Transverse colon (tissue), 4 donors: ENCODE measurements at regions not wholly inside any gene's neighbourhood (a gene's known extent, or its start where the extent isn't known, plus 50 kb on each side); places are given as distances from the start of the nearest gene placed in this dataset.

ENCODE experiments used
- DNase-seq: peaks from one replicate; pipeline ENCODE4 v3.0.0-alpha.2; 2019
- H3K27ac ChIP-seq, 4 donors: fragments of 200-600 bp; sonication (generic); 2 replicates each; pipeline ENCODE4 v1.5.1; 2016 to 2018; ENCODE audit warnings: inconsistent platforms in 4 of 4
- H3K27me3 ChIP-seq: fragments of 200-600 bp; sonication (generic); 2 replicates; pipeline ENCODE4 v1.5.1; 2017; ENCODE audit warnings: inconsistent platforms
- H3K36me3 ChIP-seq, 4 donors: fragments of 200-600 bp; sonication (generic); 2 replicates each; pipeline ENCODE4 v1.5.1; 2017 to 2019; ENCODE audit warnings: inconsistent platforms in 4 of 4
- H3K4me1 ChIP-seq, 4 donors: fragments of 200-600 bp; sonication (generic); 2 replicates each; pipeline ENCODE4 v1.5.1; 2017 to 2020; ENCODE audit warnings: inconsistent platforms in 4 of 4
- H3K4me3 ChIP-seq, 4 donors: fragments of 200-600 bp; sonication (generic); 1 replicate in 1 of 4; 2 replicates in 3 of 4; pipeline versions ENCODE4 v1.5.1 to v1.6.1; 2017 to 2019; ENCODE audit warnings: inconsistent platforms in 4 of 4
- H3K9me3 ChIP-seq, 2 donors: fragments of 200-600 bp; sonication (generic); 2 replicates each; pipeline ENCODE4 v1.5.1; 2017 to 2019; ENCODE audit warnings: inconsistent platforms in 2 of 2
- CTCF ChIP-seq, 5 experiments: fragments of 200-600 bp in 3 of 5; fragments of 450-650 bp in 2 of 5; sonication (generic) in 3 of 5; IDR thresholded peaks; 1 replicate in 2 of 5; 2 replicates in 3 of 5; pipeline ENCODE4 v1.5.1; 2016 to 2017; ENCODE audit warnings: antibody characterized with exemption in 5 of 5, inconsistent platforms in 3 of 5, mild to moderate bottlenecking in 2 of 5, moderate library complexity in 1 of 5
- EP300 ChIP-seq: sonication (generic); formaldehyde crosslinking; IDR thresholded peaks from one replicate; pipeline ENCODE4 v1.6.1; 2017; ENCODE audit warnings: antibody characterized with exemption, low read depth
- POLR2A ChIP-seq: fragments of 450-650 bp; IDR thresholded peaks from one replicate; pipeline ENCODE4 v1.6.1; 2016; ENCODE audit warnings: antibody characterized with exemption, mild to moderate bottlenecking, moderate library complexity
- POLR2AphosphoS5 ChIP-seq, 3 donors: sonication (generic); formaldehyde crosslinking; IDR thresholded peaks; one replicate each; pipeline ENCODE4 v1.6.1; 2016; ENCODE audit warnings: antibody characterized with exemption in 3 of 3
- WGBS, 2 donors: methylation state at CpG; one replicate each; pipeline ENCODE4 v1.1.5; 2018; ENCODE audit warnings: low coverage in 1 of 2; 5-methylcytosine and 5-hydroxymethylcytosine counted together
- in situ Hi-C, 4 donors: fragments of 200-750 bp; cut with MboI; loops; one replicate each; pipeline versions ENCODE4 v1.15.0 to v1.15.1; 2017; ENCODE audit warnings: low sequenced_read_pairs in 3 of 4, low pct_ligation_motif_present in 1 of 4, low pct_unique_long_range_greater_than_20kb in 1 of 4
- intact Hi-C: fragments of 100-400 bp; cut with DNase I; formaldehyde crosslinking; loops from one replicate; pipeline ENCODE4 v1.15.1; 2023; ENCODE audit warnings: low total_unique reads

GRCh38 chr9:13629067-13629466, 349.6 kb upstream of the MPDZ start:
- intact Hi-C loops, result no loop called here
- no peak overlapping the region for H3K27ac ChIP-seq
- no peak overlapping the region for H3K4me3 ChIP-seq
- in situ Hi-C loops, result no loop called here
- H3K4me1 ChIP-seq, result no peaks in the 10 kb centered on the region
- no peaks in the 10 kb centered on the region for H3K27me3 ChIP-seq
- TF ChIP-seq POLR2A (no peak), POLR2AphosphoS5 (IDR thresholded peaks at IDR 0.05) (no peak), EP300 (no peak), CTCF (IDR thresholded peaks at IDR 0.05) (no peak)
- H3K9me3 ChIP-seq, result peaks cover 0 to 3% of the 10 kb centered on the region in 2 donors
- 77 to 94% methylated on average over 4 of the region's 4 CpGs for WGBS, 2 donors
- no peak for DNase-seq
- no peaks in the 10 kb centered on the region for H3K36me3 ChIP-seq

- intact Hi-C loops (no loop called here), in situ Hi-C loops (no loop called here)
- Histone ChIP-seq H3K27me3 (no peaks in the 10 kb centered on the region), H3K9me3 (peaks cover 0 to 3% of the 10 kb centered on the region in 2 donors), H3K4me1 (no peaks in the 10 kb centered on the region), H3K4me3 (no peak overlapping the region), H3K36me3 (no peaks in the 10 kb centered on the region), H3K27ac (no peak overlapping the region)
- WGBS, 2 donors, result 53 to 75% methylated on average over 1 of the region's 1 CpG
- no peak for TF ChIP-seq POLR2AphosphoS5 (IDR thresholded peaks at IDR 0.05)
- no peak for TF ChIP-seq CTCF (IDR thresholded peaks at IDR 0.05)
- no peak for TF ChIP-seq EP300
- no peak for TF ChIP-seq POLR2A
- DNase-seq, result no peak
Observed at GRCh38 chr9:13628526-13628925, 349.0 kb upstream of the MPDZ start.

- WGBS, 2 donors, result 92% methylated on average over 3 of the region's 3 CpGs; no CpG with 5 or more reads in 1 of the 2 donors
Observed at GRCh38 chr9:13627502-13627901, 348.0 kb upstream of the MPDZ start.

GRCh38 chr9:13627071-13627470, 347.6 kb upstream of the MPDZ start:
- H3K9me3 ChIP-seq, result peaks cover 0 to 3% of the 10 kb centered on the region in 2 donors
- in situ Hi-C loops (no loop called here), intact Hi-C loops (no loop called here)
- no peak for DNase-seq
- H3K36me3 ChIP-seq, result no peaks in the 10 kb centered on the region
- H3K4me3 ChIP-seq, result no peak overlapping the region
- H3K27ac ChIP-seq, result no peak overlapping the region
- H3K27me3 ChIP-seq, result no peaks in the 10 kb centered on the region
- no peak for TF ChIP-seq EP300
- TF ChIP-seq POLR2AphosphoS5 (IDR thresholded peaks at IDR 0.05), result no peak
- TF ChIP-seq POLR2A, result no peak
- no peak for TF ChIP-seq CTCF (IDR thresholded peaks at IDR 0.05)
- WGBS, 2 donors, result 71 to 100% methylated on average over 1 to 3 of the region's 3 CpGs
- H3K4me1 ChIP-seq, result no peaks in the 10 kb centered on the region

More at GRCh38 chr9:13627502-13627901, 348.0 kb upstream of the MPDZ start:
- H3K9me3 ChIP-seq, result peaks cover 0 to 3% of the 10 kb centered on the region in 2 donors
- no peaks in the 10 kb centered on the region for H3K27me3 ChIP-seq
- no peaks in the 10 kb centered on the region for H3K4me1 ChIP-seq
- in situ Hi-C loops (no loop called here), intact Hi-C loops (no loop called here)
- H3K36me3 ChIP-seq, result no peaks in the 10 kb centered on the region
- no peak overlapping the region for H3K4me3 ChIP-seq
- DNase-seq, result no peak
- H3K27ac ChIP-seq, result no peak overlapping the region
- no peak for TF ChIP-seq CTCF (IDR thresholded peaks at IDR 0.05)
- TF ChIP-seq EP300, result no peak
- TF ChIP-seq POLR2AphosphoS5 (IDR thresholded peaks at IDR 0.05), result no peak
- no peak for TF ChIP-seq POLR2A
